ENCODE measurements at regions not wholly inside any gene's neighbourhood (a gene's known extent, or its start where the extent isn't known, plus 50 kb on each side); places are given as distances from the start of the nearest gene placed in this dataset.

GRCh38 chr10:121669028-121669374, 70.8 kb upstream of the FGFR2 start:
- ATAC-seq (no peak), DNase-seq (no peak)
- peaks cover 2% of the 10 kb centered on the region for H3K27me3 Mint-ChIP-seq
- H3K27ac Mint-ChIP-seq: no peak overlapping the region
- no peak overlapping the region for H3K4me3 Mint-ChIP-seq
- peaks cover 10% of the 10 kb centered on the region for H3K9me3 Mint-ChIP-seq
- H3K4me1 Mint-ChIP-seq: no peaks in the 10 kb centered on the region
- H3K36me3 Mint-ChIP-seq (ENCODE audit: low read depth): no peaks in the 10 kb centered on the region

- no peaks in the 10 kb centered on the region for H3K4me1 Mint-ChIP-seq
- H3K27ac Mint-ChIP-seq: no peak overlapping the region
- DNase-seq (no peak), ATAC-seq (no peak)
- peaks cover 2% of the 10 kb centered on the region for H3K27me3 Mint-ChIP-seq
- H3K36me3 Mint-ChIP-seq (ENCODE audit: low read depth): no peaks in the 10 kb centered on the region
- H3K9me3 Mint-ChIP-seq: peaks cover 10% of the 10 kb centered on the region
- no peak overlapping the region for H3K4me3 Mint-ChIP-seq
Observed at GRCh38 chr10:121668314-121669027, 70.2 kb upstream of the FGFR2 start.

- H3K27me3 Mint-ChIP-seq: peaks cover 2% of the 10 kb centered on the region
- no peak overlapping the region for H3K4me3 Mint-ChIP-seq
- peaks cover 10% of the 10 kb centered on the region for H3K9me3 Mint-ChIP-seq
- no peak overlapping the region for H3K27ac Mint-ChIP-seq
- H3K4me1 Mint-ChIP-seq: no peaks in the 10 kb centered on the region
- H3K36me3 Mint-ChIP-seq (ENCODE audit: low read depth): no peaks in the 10 kb centered on the region
- DNase-seq (no peak), ATAC-seq (no peak)
Observed at GRCh38 chr10:121667948-121668313, 69.7 kb upstream of the FGFR2 start.

- Mint-ChIP-seq H3K27ac (no peak overlapping the region), H3K9me3 (peaks cover 10% of the 10 kb centered on the region), H3K27me3 (peaks cover 2% of the 10 kb centered on the region), H3K36me3 (ENCODE audit: low read depth) (no peaks in the 10 kb centered on the region), H3K4me1 (no peaks in the 10 kb centered on the region), H3K4me3 (no peak overlapping the region)
- no peak for DNase-seq
- ATAC-seq: no peak
Observed at GRCh38 chr10:121665809-121666208, 67.6 kb upstream of the FGFR2 start.

- no peaks in the 10 kb centered on the region for H3K4me1 Mint-ChIP-seq
- H3K9me3 Mint-ChIP-seq: peaks cover 10% of the 10 kb centered on the region
- no peak overlapping the region for H3K4me3 Mint-ChIP-seq
- H3K27me3 Mint-ChIP-seq: peaks cover under 1% of the 10 kb centered on the region
- no peaks in the 10 kb centered on the region for H3K36me3 Mint-ChIP-seq (ENCODE audit: low read depth)
- no peak for ATAC-seq
- DNase-seq: no peak
- H3K27ac Mint-ChIP-seq: no peak overlapping the region
Observed at GRCh38 chr10:121664671-121665070, 66.4 kb upstream of the FGFR2 start.

- no peaks in the 10 kb centered on the region for H3K4me1 Mint-ChIP-seq
- no peak overlapping the region for H3K27ac Mint-ChIP-seq
- H3K36me3 Mint-ChIP-seq (ENCODE audit: low read depth): no peaks in the 10 kb centered on the region
- ATAC-seq (peak; percentile 13), DNase-seq (peak; percentile 3)
- no peak overlapping the region for H3K4me3 Mint-ChIP-seq
- H3K27me3 Mint-ChIP-seq: no peaks in the 10 kb centered on the region
- H3K9me3 Mint-ChIP-seq: peaks cover 10% of the 10 kb centered on the region
Observed at GRCh38 chr10:121662945-121663917, 65.0 kb upstream of the FGFR2 start.

GRCh38 chr10:121662531-121662930, 64.3 kb upstream of the FGFR2 start:
- H3K9me3 Mint-ChIP-seq: peaks cover 10% of the 10 kb centered on the region
- H3K27ac Mint-ChIP-seq: no peak overlapping the region
- DNase-seq (no peak), ATAC-seq (no peak)
- no peaks in the 10 kb centered on the region for H3K36me3 Mint-ChIP-seq (ENCODE audit: low read depth)
- H3K27me3 Mint-ChIP-seq: no peaks in the 10 kb centered on the region
- no peaks in the 10 kb centered on the region for H3K4me1 Mint-ChIP-seq
- no peak overlapping the region for H3K4me3 Mint-ChIP-seq

GRCh38 chr10:121661451-121661851, 63.2 kb upstream of the FGFR2 start:
- DNase-seq (no peak), ATAC-seq (no peak)
- Mint-ChIP-seq H3K27ac (no peak overlapping the region), H3K36me3 (ENCODE audit: low read depth) (no peaks in the 10 kb centered on the region), H3K27me3 (no peaks in the 10 kb centered on the region), H3K4me1 (no peaks in the 10 kb centered on the region), H3K4me3 (no peak overlapping the region), H3K9me3 (peaks cover 10% of the 10 kb centered on the region)

- H3K27ac Mint-ChIP-seq: no peak overlapping the region
- H3K9me3 Mint-ChIP-seq: no peaks in the 10 kb centered on the region
- no peaks in the 10 kb centered on the region for H3K27me3 Mint-ChIP-seq
Observed at GRCh38 chr10:121659236-121659635, 61.0 kb upstream of the FGFR2 start.

GRCh38 chr10:121658611-121659010, 60.4 kb upstream of the FGFR2 start:
- H3K4me1 Mint-ChIP-seq: no peaks in the 10 kb centered on the region
- no peaks in the 10 kb centered on the region for H3K9me3 Mint-ChIP-seq
- H3K36me3 Mint-ChIP-seq (ENCODE audit: low read depth): no peaks in the 10 kb centered on the region
- H3K4me3 Mint-ChIP-seq: no peak overlapping the region
- DNase-seq: no peak
- no peak overlapping the region for H3K27ac Mint-ChIP-seq
- no peak for ATAC-seq
- no peaks in the 10 kb centered on the region for H3K27me3 Mint-ChIP-seq

More at GRCh38 chr10:121659236-121659635, 61.0 kb upstream of the FGFR2 start:
- no peak for DNase-seq
- no peak for ATAC-seq
- Mint-ChIP-seq H3K36me3 (ENCODE audit: low read depth) (no peaks in the 10 kb centered on the region), H3K4me3 (no peak overlapping the region), H3K4me1 (no peaks in the 10 kb centered on the region)

- H3K4me1 Mint-ChIP-seq: no peaks in the 10 kb centered on the region
- no peaks in the 10 kb centered on the region for H3K27me3 Mint-ChIP-seq
- no peak overlapping the region for H3K4me3 Mint-ChIP-seq
- no peaks in the 10 kb centered on the region for H3K36me3 Mint-ChIP-seq (ENCODE audit: low read depth)
- ATAC-seq (no peak), DNase-seq (no peak)
- H3K9me3 Mint-ChIP-seq: no peaks in the 10 kb centered on the region
- no peak overlapping the region for H3K27ac Mint-ChIP-seq
Observed at GRCh38 chr10:121658111-121658510, 59.9 kb upstream of the FGFR2 start.

GRCh38 chr10:121655254-121656144, 57.3 kb upstream of the FGFR2 start:
- ATAC-seq (no peak), DNase-seq (no peak)
- Mint-ChIP-seq H3K4me1 (no peaks in the 10 kb centered on the region), H3K4me3 (no peak overlapping the region), H3K36me3 (ENCODE audit: low read depth) (no peaks in the 10 kb centered on the region), H3K27ac (no peak overlapping the region), H3K9me3 (no peaks in the 10 kb centered on the region), H3K27me3 (no peaks in the 10 kb centered on the region)

GRCh38 chr10:121654021-121654545, 55.8 kb upstream of the FGFR2 start:
- no peaks in the 10 kb centered on the region for H3K36me3 Mint-ChIP-seq (ENCODE audit: low read depth)
- no peaks in the 10 kb centered on the region for H3K4me1 Mint-ChIP-seq
- H3K4me3 Mint-ChIP-seq: no peak overlapping the region
- ATAC-seq: no peak
- no peak overlapping the region for H3K27ac Mint-ChIP-seq
- no peaks in the 10 kb centered on the region for H3K9me3 Mint-ChIP-seq
- H3K27me3 Mint-ChIP-seq: no peaks in the 10 kb centered on the region
- DNase-seq: no peak

GRCh38 chr10:121653608-121654007, 55.4 kb upstream of the FGFR2 start:
- ATAC-seq (no peak), DNase-seq (no peak)
- Mint-ChIP-seq H3K9me3 (no peaks in the 10 kb centered on the region), H3K36me3 (ENCODE audit: low read depth) (no peaks in the 10 kb centered on the region), H3K27ac (no peak overlapping the region), H3K4me3 (no peak overlapping the region), H3K27me3 (peaks cover 1% of the 10 kb centered on the region), H3K4me1 (no peaks in the 10 kb centered on the region)

Data from activated naive CD8-positive, alpha-beta T cell treated with anti-CD3 and anti-CD28 coated beads, Interleukin-2, amount 50 U/mL, for 24 hours (primary cell).